NCI-H2107 (cell line): ENCODE measurements at regions not wholly inside any gene's neighbourhood (a gene's known extent, or its start where the extent isn't known, plus 50 kb on each side); places are given as distances from the start of the nearest gene placed in this dataset.

Experiments
- DNase-seq: peaks from one replicate; lab custom pipeline; 2025; lab: John Stamatoyannopoulos, UW

DNA sequence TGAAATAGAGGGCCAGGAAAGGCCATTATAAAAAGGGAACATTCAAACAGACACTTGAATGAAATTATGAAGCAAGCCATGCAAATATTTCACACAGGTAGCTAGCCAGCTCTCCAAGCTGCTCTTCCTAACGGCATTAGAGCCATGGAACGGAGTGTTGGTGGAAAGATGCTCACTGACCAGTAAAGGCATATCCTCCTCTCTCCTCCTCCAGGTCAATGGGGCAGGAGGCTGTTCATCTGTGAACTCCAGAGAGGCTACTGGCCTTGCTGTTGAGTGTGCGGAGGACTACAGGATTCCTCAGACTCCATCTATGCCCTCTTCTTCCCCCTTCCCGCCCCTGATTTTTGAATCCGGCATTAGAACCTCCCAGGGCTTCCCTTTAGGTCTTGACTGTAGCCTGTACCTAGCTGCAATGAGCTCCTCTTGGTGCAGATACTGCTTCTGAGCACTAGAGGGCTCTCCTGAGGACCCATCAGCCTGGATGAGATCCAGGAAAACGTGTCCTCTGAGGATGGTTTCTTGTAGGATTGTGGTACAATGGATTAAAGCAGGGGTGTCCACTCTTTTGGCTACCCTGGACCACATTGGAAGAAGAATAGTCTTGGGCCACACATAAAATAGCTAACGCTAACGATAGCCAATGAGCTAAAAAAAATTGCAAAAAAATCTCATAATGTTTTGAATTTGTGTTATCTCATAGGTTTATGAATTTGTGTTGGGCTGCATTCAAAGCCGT, 162.2 kb downstream of the SREK1 start:
- peak; percentile 14 for DNase-seq

- no peak for DNase-seq
Observed at GRCh38 chr5:66306844-66307315, 162.8 kb downstream of the SREK1 start.

- peak; percentile 17 for DNase-seq
Observed at GRCh38 chr5:66307647-66308241, 163.6 kb downstream of the SREK1 start.

- DNase-seq, result no peak
Observed at GRCh38 chr5:66312266-66312665, 168.2 kb downstream of the SREK1 start.

GRCh38 chr5:66315784-66316183, 171.7 kb downstream of the SREK1 start:
- no peak for DNase-seq

- no peak for DNase-seq
Observed at GRCh38 chr5:66322786-66323528, 178.9 kb downstream of the SREK1 start.

DNA sequence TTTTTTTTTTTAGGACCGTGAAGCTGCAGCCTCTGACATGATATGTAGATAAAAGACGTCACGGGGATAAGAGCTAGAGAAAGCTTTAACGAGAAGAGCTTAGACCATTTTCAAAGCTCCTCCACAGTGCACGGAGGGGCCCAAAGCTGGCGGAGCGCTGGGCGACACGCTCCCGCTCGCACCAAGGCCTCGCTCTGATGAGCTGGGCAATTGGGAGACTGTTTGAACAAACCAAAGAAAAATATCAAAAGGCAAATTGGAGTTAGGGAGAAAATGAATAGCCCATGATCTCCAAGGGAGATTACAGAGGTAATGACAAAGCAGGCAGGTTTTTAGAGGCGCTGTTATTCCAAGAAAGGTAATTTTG, 179.4 kb downstream of the SREK1 start:
- no peak for DNase-seq

DNA sequence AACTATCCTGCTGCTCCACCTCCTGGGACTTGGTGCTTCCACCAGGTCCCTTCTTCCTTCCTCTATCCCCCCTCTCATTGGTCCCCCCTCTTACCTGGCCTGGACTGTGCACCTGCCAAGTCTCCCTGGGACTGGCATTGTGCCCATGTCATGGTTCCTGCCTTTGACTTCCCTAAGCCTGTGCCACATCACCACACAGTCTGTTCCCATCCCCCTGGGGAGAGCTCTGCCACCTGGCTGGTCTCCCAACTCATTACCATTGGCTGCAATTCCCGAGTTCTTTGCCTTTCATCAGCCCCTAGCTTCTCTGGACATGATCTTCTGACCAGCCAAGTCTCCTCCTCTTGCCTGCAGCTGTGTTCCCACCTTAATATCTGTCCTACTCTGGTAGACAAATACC, 180.3 kb downstream of the SREK1 start:
- DNase-seq, result no peak

GRCh38 chr5:66326276-66326675, 182.2 kb downstream of the SREK1 start:
- DNase-seq, result no peak

DNA sequence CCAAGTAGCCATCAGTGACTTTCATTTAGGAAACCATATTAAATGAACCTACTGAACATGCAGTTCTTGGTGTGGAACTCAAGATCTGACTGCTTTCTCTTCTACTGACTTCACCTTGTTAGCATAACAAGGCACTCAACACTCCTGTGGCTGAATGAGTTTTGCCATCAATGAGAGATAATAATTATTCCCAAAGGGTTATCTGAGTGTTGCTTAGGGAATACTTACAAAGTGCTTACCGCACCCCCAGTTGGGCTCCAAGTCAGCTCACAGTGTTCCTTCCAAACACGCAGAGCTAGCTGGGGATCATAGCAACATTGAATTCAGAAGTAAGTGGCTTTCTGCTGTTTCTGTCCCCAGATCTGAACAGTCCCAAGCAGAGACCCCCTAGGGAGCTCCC, 182.9 kb downstream of the SREK1 start:
- DNase-seq, result no peak

- no peak for DNase-seq
Observed at GRCh38 chr5:66329078-66329477, 185.0 kb downstream of the SREK1 start.

GRCh38 chr5:66333192-66333591, 189.1 kb downstream of the SREK1 start:
- no peak for DNase-seq

- peak; percentile 5 for DNase-seq
Observed at GRCh38 chr5:66337626-66338226, 193.6 kb downstream of the SREK1 start.

- no peak for DNase-seq
Observed at GRCh38 chr5:66338828-66339227, 194.7 kb downstream of the SREK1 start.

DNA sequence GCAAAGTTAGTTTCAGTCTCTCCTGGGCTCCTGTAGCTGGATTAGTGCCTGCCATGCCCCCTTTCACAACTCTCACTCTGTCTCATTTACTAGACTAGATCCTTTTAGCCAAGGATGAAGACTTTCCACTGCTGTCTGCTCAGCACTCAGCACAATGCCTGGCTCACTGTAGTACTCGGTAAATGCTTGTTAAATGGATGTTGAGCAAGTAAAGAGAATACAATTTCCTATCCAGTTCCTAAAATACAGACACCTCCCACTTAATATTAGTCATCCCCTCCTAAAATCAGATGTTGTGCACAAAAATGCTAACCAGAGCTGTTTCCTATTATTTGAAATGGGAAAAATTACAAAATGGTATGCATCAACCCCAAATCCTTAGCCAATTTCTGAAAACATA, 195.8 kb downstream of the SREK1 start:
- DNase-seq, result no peak

- DNase-seq, result no peak
Observed at GRCh38 chr5:66340786-66341185, 196.7 kb downstream of the SREK1 start.

DNA sequence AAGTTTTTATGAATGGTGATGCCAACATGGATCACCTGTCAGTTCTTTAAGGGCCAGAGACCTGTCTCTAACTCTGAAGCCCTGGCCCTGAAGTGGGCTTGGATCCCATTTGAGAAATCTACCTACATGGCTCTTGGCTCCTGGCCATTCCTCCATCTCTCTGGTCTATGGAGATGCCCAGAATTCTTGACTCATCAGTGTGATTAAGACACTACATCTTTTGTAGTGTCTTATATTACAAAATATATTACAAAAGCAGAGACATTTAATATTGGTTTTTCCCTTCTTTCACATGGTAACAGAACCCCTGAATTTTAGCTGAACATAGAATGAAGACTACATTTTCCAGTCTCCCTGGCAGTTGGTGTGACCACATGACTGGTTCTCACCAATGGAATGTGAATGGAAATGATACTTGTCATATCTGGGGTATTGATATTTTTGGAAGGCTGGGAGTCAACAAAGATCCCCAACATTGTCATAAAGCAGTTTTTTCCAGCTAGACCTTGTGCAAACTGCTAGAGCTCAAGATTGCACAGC, 198.3 kb downstream of the SREK1 start:
- no peak for DNase-seq

GRCh38 chr5:66343370-66344071, 199.4 kb downstream of the SREK1 start:
- DNase-seq, result no peak

DNA sequence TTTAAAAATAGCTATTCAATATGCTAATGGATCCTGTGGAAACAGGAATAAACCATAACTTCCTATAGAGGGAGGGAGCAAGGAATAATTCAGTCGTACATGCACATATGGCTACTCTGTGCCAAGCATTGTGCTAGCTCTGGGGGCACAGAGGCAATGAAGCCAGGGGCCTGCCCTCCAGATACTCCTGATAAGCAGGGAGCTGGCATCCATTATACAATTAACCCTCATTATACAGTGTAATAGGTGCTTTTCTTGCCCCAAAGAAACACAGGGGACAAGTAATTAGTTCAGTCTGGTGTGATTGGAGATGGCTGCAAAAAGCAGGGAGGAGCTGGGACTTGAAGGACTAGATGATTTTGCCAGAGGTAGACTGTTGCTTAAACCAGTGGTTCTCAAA, 200.4 kb downstream of the SREK1 start:
- DNase-seq, result no peak

GRCh38 chr5:66345281-66345680, 201.2 kb downstream of the SREK1 start:
- no peak for DNase-seq

- DNase-seq, result no peak
Observed at GRCh38 chr5:66346869-66347268, 202.8 kb downstream of the SREK1 start.
